ENCODE measurements at regions not wholly inside any gene's neighbourhood (a gene's known extent, or its start where the extent isn't known, plus 50 kb on each side); places are given as distances from the start of the nearest gene placed in this dataset.

- no peak for DNase-seq
Observed at GRCh38 chr1:5750186-5751162, 241.8 kb downstream of the NPHP4 start.

GRCh38 chr1:5748286-5749225 is 243.7 kb downstream of the NPHP4 start:
- DNase-seq, result no peak

- no peak for DNase-seq
Observed at GRCh38 chr1:5747426-5748285, 244.6 kb downstream of the NPHP4 start.

GRCh38 chr1:5746611-5747425 is 245.4 kb downstream of the NPHP4 start:
- DNase-seq, result no peak

GRCh38 chr1:5745800-5746610 is 246.2 kb downstream of the NPHP4 start:
- DNase-seq, result peak; percentile 41 to 62

- DNase-seq, result no peak
Observed at GRCh38 chr1:5744911-5745799, 247.1 kb downstream of the NPHP4 start.

- DNase-seq, result no peak
Observed at GRCh38 chr1:5744341-5744740, 247.9 kb downstream of the NPHP4 start.

GRCh38 chr1:5743435-5744095 is 248.7 kb downstream of the NPHP4 start:
- no peak for DNase-seq

GRCh38 chr1:5742801-5743200 is 249.4 kb downstream of the NPHP4 start:
- no peak for DNase-seq

- no peak for DNase-seq
Observed at GRCh38 chr1:5742032-5742431, 250.2 kb downstream of the NPHP4 start.

- no peak for DNase-seq
Observed at GRCh38 chr1:5740865-5741860, 251.1 kb downstream of the NPHP4 start.

GRCh38 chr1:5740450-5740849 is 251.8 kb downstream of the NPHP4 start:
- DNase-seq, result no peak

GRCh38 chr1:5739561-5740078 is 252.6 kb downstream of the NPHP4 start:
- DNase-seq, result no peak

- no peak for DNase-seq
Observed at GRCh38 chr1:5738911-5739462, 253.2 kb downstream of the NPHP4 start.

GRCh38 chr1:5737081-5737480 is 255.1 kb downstream of the NPHP4 start:
- DNase-seq, result no peak

GRCh38 chr1:5734996-5735395 is 257.2 kb downstream of the NPHP4 start:
- no peak for DNase-seq
